ENCODE measurements at regions not wholly inside any gene's neighbourhood (a gene's known extent, or its start where the extent isn't known, plus 50 kb on each side); places are given as distances from the start of the nearest gene placed in this dataset.

DNA sequence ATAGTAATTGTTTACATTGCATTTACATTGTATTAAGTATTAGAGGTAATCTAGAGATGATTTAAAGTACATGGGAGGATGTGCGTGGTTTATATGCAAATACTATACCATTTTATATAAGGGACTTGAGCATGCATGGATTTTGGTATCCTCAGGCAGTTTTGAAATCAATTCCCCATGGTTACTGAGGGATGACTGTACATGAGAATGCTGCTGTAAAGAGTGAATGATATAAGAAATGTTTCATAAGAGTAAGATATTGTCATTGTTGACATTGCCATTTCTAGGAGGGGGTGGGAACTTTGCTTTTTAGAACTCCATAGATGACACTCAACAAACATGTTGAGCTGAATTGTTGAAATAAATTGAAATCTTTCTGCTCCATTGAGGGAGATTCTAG, 185.0 kb downstream of the SEMA6A start:
- Histone ChIP-seq H3K36me3 (no peaks in the 10 kb centered on the region), H3K4me1 (no peaks in the 10 kb centered on the region), H3K4me3 (no peak overlapping the region), H3K27ac (no peak overlapping the region), H3K27me3 (no peaks in the 10 kb centered on the region), H3K9me3 (no peaks in the 10 kb centered on the region)
- TF ChIP-seq, protein P1, sequence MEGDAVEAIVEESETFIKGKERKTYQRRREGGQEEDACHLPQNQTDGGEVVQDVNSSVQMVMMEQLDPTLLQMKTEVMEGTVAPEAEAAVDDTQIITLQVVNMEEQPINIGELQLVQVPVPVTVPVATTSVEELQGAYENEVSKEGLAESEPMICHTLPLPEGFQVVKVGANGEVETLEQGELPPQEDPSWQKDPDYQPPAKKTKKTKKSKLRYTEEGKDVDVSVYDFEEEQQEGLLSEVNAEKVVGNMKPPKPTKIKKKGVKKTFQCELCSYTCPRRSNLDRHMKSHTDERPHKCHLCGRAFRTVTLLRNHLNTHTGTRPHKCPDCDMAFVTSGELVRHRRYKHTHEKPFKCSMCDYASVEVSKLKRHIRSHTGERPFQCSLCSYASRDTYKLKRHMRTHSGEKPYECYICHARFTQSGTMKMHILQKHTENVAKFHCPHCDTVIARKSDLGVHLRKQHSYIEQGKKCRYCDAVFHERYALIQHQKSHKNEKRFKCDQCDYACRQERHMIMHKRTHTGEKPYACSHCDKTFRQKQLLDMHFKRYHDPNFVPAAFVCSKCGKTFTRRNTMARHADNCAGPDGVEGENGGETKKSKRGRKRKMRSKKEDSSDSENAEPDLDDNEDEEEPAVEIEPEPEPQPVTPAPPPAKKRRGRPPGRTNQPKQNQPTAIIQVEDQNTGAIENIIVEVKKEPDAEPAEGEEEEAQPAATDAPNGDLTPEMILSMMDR (IDR thresholded peaks at IDR 0.05) = no peak
- no peak for DNase-seq
- intact Hi-C loops (cut with DNase I; ENCODE audit: low total_unique reads) = no loop called here

DNA sequence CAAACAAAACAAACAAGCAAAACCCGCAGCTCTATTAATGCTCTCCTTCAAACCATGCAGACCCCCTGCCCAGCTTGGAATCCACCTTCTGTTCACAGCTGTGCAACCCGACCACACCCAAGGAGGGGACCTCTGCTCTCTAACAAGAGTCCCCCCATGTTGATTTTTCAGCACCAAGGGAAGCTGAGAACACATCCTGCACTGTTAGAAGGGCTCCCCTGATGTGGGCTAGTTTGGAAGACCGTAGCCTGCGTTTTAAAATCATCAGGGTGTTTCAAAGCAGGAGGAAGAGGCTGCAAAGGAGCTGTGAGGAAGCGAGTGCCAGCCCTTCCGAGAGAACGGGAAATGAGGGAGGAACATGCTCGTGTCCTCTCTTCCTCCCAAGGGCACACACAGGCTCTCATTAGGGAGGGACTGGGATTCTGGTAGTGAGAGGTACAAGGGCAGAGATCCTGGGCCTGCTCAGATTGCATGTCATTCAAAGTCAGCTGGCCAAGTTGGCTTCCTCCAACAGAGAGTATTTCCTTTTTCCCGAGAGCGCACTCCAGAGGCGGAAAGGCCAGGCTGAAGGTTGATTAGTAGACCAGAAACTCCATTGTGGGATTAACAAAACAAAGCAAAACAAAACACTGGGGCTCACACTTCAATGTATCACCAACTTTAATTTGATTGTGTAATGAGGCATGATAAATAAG, 185.9 kb downstream of the SEMA6A start:
- no peak overlapping the region for H3K27ac ChIP-seq
- no peaks in the 10 kb centered on the region for H3K4me1 ChIP-seq
- no peak for DNase-seq
- intact Hi-C loops (cut with DNase I; ENCODE audit: low total_unique reads) = no loop called here
- no peaks in the 10 kb centered on the region for H3K27me3 ChIP-seq
- H3K36me3 ChIP-seq = no peaks in the 10 kb centered on the region
- no peaks in the 10 kb centered on the region for H3K9me3 ChIP-seq
- H3K4me3 ChIP-seq = no peak overlapping the region
- TF ChIP-seq, protein P1 (IDR thresholded peaks at IDR 0.05) = no peak

DNA sequence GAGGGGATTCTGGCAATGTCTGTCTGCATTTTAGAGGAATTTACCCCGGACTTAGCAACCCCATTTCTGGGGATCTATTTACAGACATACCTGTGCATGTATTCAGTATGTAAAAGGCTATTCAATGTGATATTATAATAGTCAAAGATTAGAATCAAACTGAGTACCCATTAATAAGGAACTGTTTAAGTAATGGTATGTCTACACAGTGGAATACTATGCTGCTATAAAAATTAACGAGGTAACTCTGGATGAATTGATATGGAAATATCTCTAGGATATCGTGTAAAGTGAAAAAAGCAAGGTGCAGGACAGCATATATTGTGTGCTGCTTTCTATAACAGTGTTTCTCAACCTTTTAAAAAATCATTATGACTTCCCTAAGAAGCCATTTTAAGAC, 186.9 kb downstream of the SEMA6A start:
- intact Hi-C loops (cut with DNase I; ENCODE audit: low total_unique reads) = no loop called here
- no peaks in the 10 kb centered on the region for H3K4me1 ChIP-seq
- no peak overlapping the region for H3K4me3 ChIP-seq
- no peak for DNase-seq
- no peaks in the 10 kb centered on the region for H3K36me3 ChIP-seq
- no peaks in the 10 kb centered on the region for H3K27me3 ChIP-seq
- H3K27ac ChIP-seq = no peak overlapping the region
- H3K9me3 ChIP-seq = no peaks in the 10 kb centered on the region
- TF ChIP-seq, protein P1 (IDR thresholded peaks at IDR 0.05) = no peak

DNA sequence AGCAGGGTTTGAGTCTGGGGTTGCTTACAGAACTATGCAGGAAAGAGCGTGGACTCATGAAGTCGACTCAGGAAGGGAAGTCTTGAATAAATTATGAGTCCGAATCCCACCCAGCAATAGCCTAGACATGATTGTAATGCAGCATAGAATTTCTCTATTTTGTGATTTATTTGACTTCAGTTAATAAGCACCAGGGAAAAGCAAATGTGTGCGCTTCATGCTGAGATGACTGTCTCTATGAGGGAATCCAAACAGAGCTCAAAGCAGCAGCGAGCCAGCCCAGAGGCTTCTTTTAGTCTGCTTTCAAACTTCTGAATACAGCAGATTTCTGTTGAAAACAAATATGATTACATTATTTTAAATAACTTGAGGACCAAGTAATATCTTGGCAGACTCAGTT, 188.0 kb downstream of the SEMA6A start:
- H3K27ac ChIP-seq = no peak overlapping the region
- TF ChIP-seq, protein P1 (IDR thresholded peaks at IDR 0.05) = no peak
- H3K4me3 ChIP-seq = no peak overlapping the region
- H3K27me3 ChIP-seq = no peaks in the 10 kb centered on the region
- H3K9me3 ChIP-seq = no peaks in the 10 kb centered on the region
- peaks cover 0 to 3% (median 0%) of the 10 kb centered on the region in 3 donors for H3K36me3 ChIP-seq
- no peaks in the 10 kb centered on the region for H3K4me1 ChIP-seq
- intact Hi-C loops (cut with DNase I; ENCODE audit: low total_unique reads) = no loop called here
- no peak for DNase-seq

DNA sequence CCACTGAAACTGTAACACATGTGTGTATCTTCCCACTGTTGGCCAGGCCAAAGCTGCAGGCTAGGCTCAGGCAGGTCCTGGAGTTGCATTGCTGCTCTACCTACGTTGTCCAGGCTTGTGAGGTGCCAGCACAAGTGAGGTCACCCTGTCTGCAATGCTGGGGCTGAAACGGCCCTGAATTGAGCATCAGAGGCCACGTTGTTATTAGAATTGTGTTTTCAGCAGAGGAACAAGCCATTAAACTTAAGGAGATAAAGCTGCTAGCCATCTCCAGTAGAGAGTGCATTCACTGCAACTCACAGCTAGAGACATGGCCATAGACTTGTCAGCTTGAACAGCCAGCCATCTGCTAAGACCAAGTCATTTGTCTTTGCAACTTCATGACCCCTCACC, 191.8 kb downstream of the SEMA6A start:
- H3K4me1 ChIP-seq = no peaks in the 10 kb centered on the region
- TF ChIP-seq, protein P1 (IDR thresholded peaks at IDR 0.05) = no peak
- no peak overlapping the region for H3K27ac ChIP-seq
- no peaks in the 10 kb centered on the region for H3K9me3 ChIP-seq
- H3K4me3 ChIP-seq = no peak overlapping the region
- H3K27me3 ChIP-seq = no peaks in the 10 kb centered on the region
- intact Hi-C loops (cut with DNase I; ENCODE audit: low total_unique reads) = no loop called here
- DNase-seq = no peak
- H3K36me3 ChIP-seq = peaks cover 0 to 5% (median 0%) of the 10 kb centered on the region in 3 donors
